ENCODE measurements at regions not wholly inside any gene's neighbourhood (a gene's known extent, or its start where the extent isn't known, plus 50 kb on each side); places are given as distances from the start of the nearest gene placed in this dataset.
A peak's percentile ranks its signal among the peaks of the same experiment; 100 is the strongest.

DNA sequence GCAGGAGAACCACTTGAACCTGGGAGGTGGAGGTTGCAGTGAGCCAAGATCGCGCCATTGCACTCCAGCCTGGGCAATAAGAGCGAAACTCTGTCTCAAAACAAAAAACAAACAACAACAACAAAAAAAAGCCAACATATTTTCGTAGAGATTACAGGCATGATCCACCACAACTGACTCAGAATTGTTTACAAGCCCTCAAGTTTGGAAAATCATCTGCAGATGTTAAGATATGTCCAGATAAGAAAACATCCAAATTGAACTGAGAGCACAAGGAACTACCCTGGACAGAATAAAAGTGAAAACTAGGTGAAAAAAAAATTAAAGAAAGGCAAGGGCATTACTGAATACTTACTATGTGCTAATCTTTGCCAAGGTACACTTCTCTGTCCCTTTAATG, 89.8 kb upstream of the WLS start:
- H3K9me1 ChIP-seq (ENCODE audit: control insufficient read depth, insufficient read depth, low read length) = no peaks in the 10 kb centered on the region
- CTCF ChIA-PET (ENCODE audit: low intra/inter-chr PET ratio) = interaction anchor here (1.8 kb wide), 1 partner anchor 202 kb away, joined by 6 read pairs; no protein-coding TSS in a partner anchor
- no peak for ATAC-seq
- H2AFZ ChIP-seq (ENCODE audit: low read depth, low read length) = no peak overlapping the region
- H3K4me1 ChIP-seq (replicated peaks in 1 of 2; ENCODE audit: control insufficient read depth in 2 of 2, insufficient read depth in 2 of 2, low read length in 2 of 2) = no peaks in the 10 kb centered on the region
- no peak overlapping the region for H3K4me3 ChIP-seq
- H3K9ac ChIP-seq (ENCODE audit: insufficient read depth in 1 of 2, low read depth in 2 of 2, low read length in 2 of 2) = no peak overlapping the region
- no peak overlapping the region for H3K27ac ChIP-seq (ENCODE audit: extremely low read depth, low read depth, low read length)
- no TSS peak for BruUV-seq (replicated peaks)
- TF ChIP-seq TAF15 (IDR thresholded peaks at IDR 0.05; ENCODE audit: low read depth, low read length) = no peak
- TF ChIP-seq TRIM24 (IDR thresholded peaks at IDR 0.05) = no peak
- H4K20me1 ChIP-seq (replicated peaks; ENCODE audit: control insufficient read depth, insufficient read depth, low read length) = no peaks in the 10 kb centered on the region
- peaks cover 0 to 4% of the 10 kb centered on the region in 2 experiments; a peak in 2 of 5 replicates for H3K27me3 ChIP-seq (ENCODE audit: control insufficient read depth in 2 of 2, insufficient read depth in 2 of 2, low read length in 2 of 2)
- 0% methylated on average over 4 of the region's 4 CpGs for WGBS (ENCODE audit: insufficient coverage, low coverage, missing lambda C conversion rate)
- intact Hi-C loops (cut with micrococcal nuclease) (loop anchor here (5.0 kb wide), 1 partner anchor 205 kb away; no protein-coding TSS in a partner anchor), in situ Hi-C loops (cut with MboI) (no loop called here)
- no peaks in the 10 kb centered on the region for H3K36me3 ChIP-seq (ENCODE audit: control insufficient read depth, insufficient read depth, low read length)
- DNase-seq (ENCODE audit: extremely low read depth in 1 of 4, low spot score in 3 of 4) = no peak
- no peak for FAIRE-seq
- H3K4me2 ChIP-seq (ENCODE audit: insufficient read depth, low read length) = no peak overlapping the region
- H3K79me2 ChIP-seq (ENCODE audit: control insufficient read depth, insufficient read depth, low read length) = no peaks in the 10 kb centered on the region
- POLR2A ChIA-PET = no interaction called here
- H3K9me3 ChIP-seq (replicated peaks; ENCODE audit: control insufficient read depth, insufficient read depth, low read depth, low read length) = no peaks in the 10 kb centered on the region

DNA sequence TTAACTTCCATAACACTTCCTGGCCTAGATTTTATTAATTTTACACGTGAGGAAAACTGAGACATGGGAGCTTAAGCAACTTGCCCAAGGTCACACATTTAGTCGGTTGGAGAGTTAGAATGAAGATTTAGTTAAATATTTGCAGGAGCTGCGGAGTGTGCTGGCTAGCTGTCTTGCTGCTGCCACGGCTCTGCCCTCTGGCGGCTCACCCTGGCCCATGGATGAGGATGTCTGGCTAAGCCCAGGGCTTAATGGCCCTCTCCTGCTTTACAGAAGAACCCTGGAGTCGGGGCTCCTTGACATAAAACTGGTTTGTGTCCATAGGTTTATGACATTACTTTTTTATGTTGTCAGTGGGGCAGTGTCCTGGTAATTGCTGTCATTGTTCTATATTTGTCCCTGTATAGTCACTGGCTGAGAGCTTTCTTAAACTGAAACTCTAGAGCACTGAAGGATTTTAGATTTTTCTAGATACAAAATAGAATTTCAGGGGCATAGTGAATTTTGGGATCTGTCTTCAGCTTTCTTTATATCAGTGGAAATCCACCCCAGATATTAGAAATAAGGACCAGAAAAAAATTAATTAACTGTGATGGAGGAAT, 88.9 kb upstream of the WLS start:
- no peaks in the 10 kb centered on the region for H3K36me3 ChIP-seq (ENCODE audit: control insufficient read depth, insufficient read depth, low read length)
- no TSS peak for BruUV-seq (replicated peaks)
- in situ Hi-C loops (cut with MboI) = no loop called here
- 2% methylated on average over 6 of the region's 6 CpGs for WGBS (ENCODE audit: insufficient coverage, low coverage, missing lambda C conversion rate)
- no peak for FAIRE-seq
- peak; percentile 13 to 39 (median 26) for DNase-seq (ENCODE audit: extremely low read depth in 1 of 4, low spot score in 3 of 4)
- POLR2A ChIA-PET = interaction anchor here (0.8 to 1.5 kb wide), 2 partner anchors 12 to 471 kb away, joined by 3 read pairs; no protein-coding TSS in a partner anchor
- H3K9ac ChIP-seq (ENCODE audit: insufficient read depth in 1 of 2, low read depth in 2 of 2, low read length in 2 of 2) = no peak overlapping the region
- no peaks in the 10 kb centered on the region for H3K4me1 ChIP-seq (replicated peaks in 1 of 2; ENCODE audit: control insufficient read depth in 2 of 2, insufficient read depth in 2 of 2, low read length in 2 of 2)
- H3K27me3 ChIP-seq (ENCODE audit: control insufficient read depth in 2 of 2, insufficient read depth in 2 of 2, low read length in 2 of 2) = peaks cover 0 to 4% of the 10 kb centered on the region in 2 experiments; a peak in 2 of 5 replicates
- no peak overlapping the region for H2AFZ ChIP-seq (ENCODE audit: low read depth, low read length)
- intact Hi-C loops (cut with micrococcal nuclease) = loop anchor here (1.0 to 5.0 kb wide), 2 partner anchors 158 to 204 kb away; no protein-coding TSS in a partner anchor
- CTCF ChIA-PET (ENCODE audit: low intra/inter-chr PET ratio) = interaction anchor here (1.8 kb wide), 1 partner anchor 201 kb away, joined by 6 read pairs; no protein-coding TSS in a partner anchor
- H3K27ac ChIP-seq (ENCODE audit: extremely low read depth, low read depth, low read length) = no peak overlapping the region
- no peaks in the 10 kb centered on the region for H3K9me3 ChIP-seq (replicated peaks; ENCODE audit: control insufficient read depth, insufficient read depth, low read depth, low read length)
- H3K4me3 ChIP-seq = no peak overlapping the region
- no peaks in the 10 kb centered on the region for H3K79me2 ChIP-seq (ENCODE audit: control insufficient read depth, insufficient read depth, low read length)
- no peaks in the 10 kb centered on the region for H3K9me1 ChIP-seq (ENCODE audit: control insufficient read depth, insufficient read depth, low read length)
- H3K4me2 ChIP-seq (ENCODE audit: insufficient read depth, low read length) = no peak overlapping the region
- ATAC-seq = peak; percentile 90
- H4K20me1 ChIP-seq (replicated peaks; ENCODE audit: control insufficient read depth, insufficient read depth, low read length) = no peaks in the 10 kb centered on the region
- TF ChIP-seq RAD21 (CRISPR knock-in tag; conservative IDR thresholded peaks at IDR 0.05 in 1 of 2, IDR thresholded peaks at IDR 0.05 in 1 of 2) (peak; percentile 63 to 66), SMC3 (conservative IDR thresholded peaks at IDR 0.05; ENCODE audit: insufficient read depth, low read depth, low read length) (peak; percentile 44), MEF2A (IDR thresholded peaks at IDR 0.05; ENCODE audit: control insufficient read depth, low read depth, low read length) (no peak)
- TF ChIP-seq, protein P1, sequence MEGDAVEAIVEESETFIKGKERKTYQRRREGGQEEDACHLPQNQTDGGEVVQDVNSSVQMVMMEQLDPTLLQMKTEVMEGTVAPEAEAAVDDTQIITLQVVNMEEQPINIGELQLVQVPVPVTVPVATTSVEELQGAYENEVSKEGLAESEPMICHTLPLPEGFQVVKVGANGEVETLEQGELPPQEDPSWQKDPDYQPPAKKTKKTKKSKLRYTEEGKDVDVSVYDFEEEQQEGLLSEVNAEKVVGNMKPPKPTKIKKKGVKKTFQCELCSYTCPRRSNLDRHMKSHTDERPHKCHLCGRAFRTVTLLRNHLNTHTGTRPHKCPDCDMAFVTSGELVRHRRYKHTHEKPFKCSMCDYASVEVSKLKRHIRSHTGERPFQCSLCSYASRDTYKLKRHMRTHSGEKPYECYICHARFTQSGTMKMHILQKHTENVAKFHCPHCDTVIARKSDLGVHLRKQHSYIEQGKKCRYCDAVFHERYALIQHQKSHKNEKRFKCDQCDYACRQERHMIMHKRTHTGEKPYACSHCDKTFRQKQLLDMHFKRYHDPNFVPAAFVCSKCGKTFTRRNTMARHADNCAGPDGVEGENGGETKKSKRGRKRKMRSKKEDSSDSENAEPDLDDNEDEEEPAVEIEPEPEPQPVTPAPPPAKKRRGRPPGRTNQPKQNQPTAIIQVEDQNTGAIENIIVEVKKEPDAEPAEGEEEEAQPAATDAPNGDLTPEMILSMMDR (IDR thresholded peaks at IDR 0.05 in 2 of 3, conservative IDR thresholded peaks at IDR 0.05 in 1 of 3; ENCODE audit: insufficient read depth in 2 of 3, low read depth in 1 of 3, low read length in 3 of 3) = peak; percentile 50 to 57 (median 56); a peak in 5 of 6 replicates
- TF ChIP-seq, protein P2, sequence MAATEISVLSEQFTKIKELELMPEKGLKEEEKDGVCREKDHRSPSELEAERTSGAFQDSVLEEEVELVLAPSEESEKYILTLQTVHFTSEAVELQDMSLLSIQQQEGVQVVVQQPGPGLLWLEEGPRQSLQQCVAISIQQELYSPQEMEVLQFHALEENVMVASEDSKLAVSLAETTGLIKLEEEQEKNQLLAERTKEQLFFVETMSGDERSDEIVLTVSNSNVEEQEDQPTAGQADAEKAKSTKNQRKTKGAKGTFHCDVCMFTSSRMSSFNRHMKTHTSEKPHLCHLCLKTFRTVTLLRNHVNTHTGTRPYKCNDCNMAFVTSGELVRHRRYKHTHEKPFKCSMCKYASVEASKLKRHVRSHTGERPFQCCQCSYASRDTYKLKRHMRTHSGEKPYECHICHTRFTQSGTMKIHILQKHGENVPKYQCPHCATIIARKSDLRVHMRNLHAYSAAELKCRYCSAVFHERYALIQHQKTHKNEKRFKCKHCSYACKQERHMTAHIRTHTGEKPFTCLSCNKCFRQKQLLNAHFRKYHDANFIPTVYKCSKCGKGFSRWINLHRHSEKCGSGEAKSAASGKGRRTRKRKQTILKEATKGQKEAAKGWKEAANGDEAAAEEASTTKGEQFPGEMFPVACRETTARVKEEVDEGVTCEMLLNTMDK (IDR thresholded peaks at IDR 0.05; ENCODE audit: borderline replicate concordance, insufficient read depth, low read depth, low read length, poor library complexity, severe bottlenecking) = peak; percentile 55
